ENCODE measurements at regions not wholly inside any gene's neighbourhood (a gene's known extent, or its start where the extent isn't known, plus 50 kb on each side); places are given as distances from the start of the nearest gene placed in this dataset.

DNA sequence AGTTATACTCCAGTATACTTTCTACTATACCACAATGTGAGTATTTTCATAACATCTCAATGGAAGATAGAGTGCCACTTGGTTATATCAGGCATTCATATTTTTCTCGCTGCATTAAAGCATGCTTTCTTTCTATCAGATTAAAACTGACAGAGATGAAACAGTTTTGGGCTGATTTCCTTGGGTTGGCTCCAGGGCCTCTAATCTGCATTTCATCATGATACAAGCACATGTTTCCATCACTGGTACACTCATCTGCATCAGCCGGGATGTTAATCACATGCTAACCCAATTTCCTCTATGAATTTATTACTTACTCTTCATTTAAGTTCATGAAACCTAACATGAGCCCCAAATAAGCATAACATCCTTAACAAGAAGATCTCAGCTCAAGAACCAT, 289.0 kb upstream of the DAB1 start:
- WGBS (ENCODE audit: low lambda C conversion rate, missing lambda C conversion rate) = 89% methylated on average over 2 of the region's 2 CpGs
- H3K36me3 ChIP-seq (replicated peaks; ENCODE audit: insufficient read depth, low read depth) = no peaks in the 10 kb centered on the region
- H3K9me3 ChIP-seq (ENCODE audit: low read depth) = no peaks in the 10 kb centered on the region
- no peak overlapping the region for H3K4me2 ChIP-seq
- H3K27ac ChIP-seq = no peak overlapping the region
- no peaks in the 10 kb centered on the region for H3K79me2 ChIP-seq
- no peaks in the 10 kb centered on the region for H4K20me1 ChIP-seq (ENCODE audit: insufficient read depth, poor library complexity, severe bottlenecking)
- TF ChIP-seq EZH2phosphoT487 (IDR thresholded peaks at IDR 0.05; ENCODE audit: low read depth, severe bottlenecking, unreplicated experiment) (no peak), EZH2 (IDR thresholded peaks at IDR 0.05; ENCODE audit: borderline replicate concordance) (no peak), CTCF (IDR thresholded peaks at IDR 0.05; ENCODE audit: poor library complexity) (no peak)
- no peaks in the 10 kb centered on the region for H3K9me2 ChIP-seq (replicated peaks; ENCODE audit: insufficient read depth)
- H3K27me3 ChIP-seq = no peaks in the 10 kb centered on the region
- no peak overlapping the region for H3K4me3 ChIP-seq
- DNase-seq (ENCODE audit: low spot score) = no peak
- H3K4me1 ChIP-seq (ENCODE audit: insufficient read depth) = no peaks in the 10 kb centered on the region
- no peak overlapping the region for H2AFZ ChIP-seq

GRCh38 chr1:57711326-57711725, 287.5 kb upstream of the DAB1 start:
- no peaks in the 10 kb centered on the region for H3K27me3 ChIP-seq
- no peaks in the 10 kb centered on the region for H3K79me2 ChIP-seq
- no peak overlapping the region for H3K4me2 ChIP-seq
- no peaks in the 10 kb centered on the region for H3K9me2 ChIP-seq (replicated peaks; ENCODE audit: insufficient read depth)
- H3K9me3 ChIP-seq (ENCODE audit: low read depth) = no peaks in the 10 kb centered on the region
- no peak overlapping the region for H3K27ac ChIP-seq
- H3K4me3 ChIP-seq = no peak overlapping the region
- H2AFZ ChIP-seq = no peak overlapping the region
- WGBS (ENCODE audit: low lambda C conversion rate, missing lambda C conversion rate) = 62% methylated on average over 2 of the region's 2 CpGs
- TF ChIP-seq CTCF (IDR thresholded peaks at IDR 0.05; ENCODE audit: poor library complexity) (no peak), EZH2phosphoT487 (IDR thresholded peaks at IDR 0.05; ENCODE audit: low read depth, severe bottlenecking, unreplicated experiment) (no peak), EZH2 (IDR thresholded peaks at IDR 0.05; ENCODE audit: borderline replicate concordance) (no peak)
- no peaks in the 10 kb centered on the region for H4K20me1 ChIP-seq (ENCODE audit: insufficient read depth, poor library complexity, severe bottlenecking)
- DNase-seq (ENCODE audit: low spot score) = no peak
- no peaks in the 10 kb centered on the region for H3K4me1 ChIP-seq (ENCODE audit: insufficient read depth)
- H3K36me3 ChIP-seq (replicated peaks; ENCODE audit: insufficient read depth, low read depth) = no peaks in the 10 kb centered on the region

DNA sequence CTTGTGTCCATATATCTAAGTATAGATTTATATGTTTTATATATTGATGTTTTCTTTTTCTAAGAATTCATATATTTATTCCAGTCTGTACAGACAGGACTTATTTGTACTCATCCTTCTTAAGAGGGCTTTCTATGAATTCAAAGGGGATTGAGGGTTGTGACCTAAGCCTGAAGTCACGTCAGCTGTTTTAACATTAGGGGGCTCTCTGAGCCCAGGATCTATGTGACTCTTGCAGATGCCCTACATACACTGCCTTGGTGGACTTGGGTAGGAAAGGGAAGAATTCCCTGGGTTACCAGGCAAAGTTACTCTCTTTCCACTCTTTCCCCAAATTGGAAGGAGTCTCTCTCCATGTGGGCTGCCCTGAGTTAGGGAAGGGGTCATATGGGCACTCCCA, 283.8 kb upstream of the DAB1 start:
- Histone ChIP-seq H3K4me3 (no peak overlapping the region), H3K79me2 (no peaks in the 10 kb centered on the region), H3K27ac (no peak overlapping the region), H3K36me3 (replicated peaks; ENCODE audit: insufficient read depth, low read depth) (no peaks in the 10 kb centered on the region), H3K4me2 (no peak overlapping the region), H3K9me3 (ENCODE audit: low read depth) (no peaks in the 10 kb centered on the region), H2AFZ (no peak overlapping the region), H4K20me1 (ENCODE audit: insufficient read depth, poor library complexity, severe bottlenecking) (no peaks in the 10 kb centered on the region), H3K27me3 (no peaks in the 10 kb centered on the region), H3K4me1 (ENCODE audit: insufficient read depth) (no peaks in the 10 kb centered on the region), H3K9me2 (replicated peaks; ENCODE audit: insufficient read depth) (no peaks in the 10 kb centered on the region)
- no peak for DNase-seq (ENCODE audit: low spot score)
- WGBS (ENCODE audit: low lambda C conversion rate, missing lambda C conversion rate) = 81% methylated on average over 1 of the region's 1 CpG
- TF ChIP-seq EZH2phosphoT487 (IDR thresholded peaks at IDR 0.05; ENCODE audit: low read depth, severe bottlenecking, unreplicated experiment) (no peak), CTCF (IDR thresholded peaks at IDR 0.05; ENCODE audit: poor library complexity) (no peak), EZH2 (IDR thresholded peaks at IDR 0.05; ENCODE audit: borderline replicate concordance) (no peak)

GRCh38 chr1:57704811-57705210, 281.0 kb upstream of the DAB1 start:
- TF ChIP-seq EZH2phosphoT487 (IDR thresholded peaks at IDR 0.05; ENCODE audit: low read depth, severe bottlenecking, unreplicated experiment) = no peak
- TF ChIP-seq CTCF (IDR thresholded peaks at IDR 0.05; ENCODE audit: poor library complexity) = no peak
- DNase-seq (ENCODE audit: low spot score) = no peak
- 79% methylated on average over 1 of the region's 1 CpG for WGBS (ENCODE audit: low lambda C conversion rate, missing lambda C conversion rate)

More at GRCh38 chr1:57704811-57705210, 281.0 kb upstream of the DAB1 start:
- no peak overlapping the region for H2AFZ ChIP-seq
- no peaks in the 10 kb centered on the region for H3K9me2 ChIP-seq (replicated peaks; ENCODE audit: insufficient read depth)
- no peak overlapping the region for H3K4me3 ChIP-seq
- H3K4me2 ChIP-seq = no peak overlapping the region
- no peaks in the 10 kb centered on the region for H3K4me1 ChIP-seq (ENCODE audit: insufficient read depth)
- no peaks in the 10 kb centered on the region for H3K27me3 ChIP-seq
- no peak overlapping the region for H3K27ac ChIP-seq
- H3K36me3 ChIP-seq (replicated peaks; ENCODE audit: insufficient read depth, low read depth) = no peaks in the 10 kb centered on the region
- H3K79me2 ChIP-seq = no peaks in the 10 kb centered on the region
- H3K9me3 ChIP-seq (ENCODE audit: low read depth) = no peaks in the 10 kb centered on the region
- H4K20me1 ChIP-seq (ENCODE audit: insufficient read depth, poor library complexity, severe bottlenecking) = no peaks in the 10 kb centered on the region
